Neural cell (in vitro differentiated cells): ENCODE measurements at regions not wholly inside any gene's neighbourhood (a gene's known extent, or its start where the extent isn't known, plus 50 kb on each side); places are given as distances from the start of the nearest gene placed in this dataset.

Experiments
- H2AFZ ChIP-seq: fragments of 200-600, 300-800 bp; sonication (generic), shearing (Covaris generic); 2 replicates; pipeline ENCODE4 v1.6.0; 2014; ENCODE audit warnings: low read depth, mild to moderate bottlenecking, antibody characterized with exemption, low read length, moderate library complexity
- H3F3A ChIP-seq: fragments of 200-600 bp; shearing (Covaris generic); 2 replicates; pipeline ENCODE4 v1.6.1; 2016; ENCODE audit warnings: mild to moderate bottlenecking, moderate library complexity, mixed read lengths, antibody characterized with exemption, low read length; ENCODE audit not compliant: insufficient read depth, poor library complexity, severe bottlenecking
- H3K27ac ChIP-seq: fragments of 200-600, 300-800 bp; sonication (generic), shearing (Covaris generic); 2 replicates; pipeline ENCODE4 v1.5.1; 2014; ENCODE audit warnings: mild to moderate bottlenecking, low read length, moderate library complexity
- H3K27me3 ChIP-seq: fragments of 300-800, 200-600 bp; sonication (generic), shearing (Covaris generic); 2 replicates; pipeline ENCODE4 v1.6.0; 2014; ENCODE audit warnings: mild to moderate bottlenecking, low read depth, low read length, moderate library complexity; ENCODE audit not compliant: insufficient read depth
- H3K36me3 ChIP-seq: fragments of 300-800, 200-600 bp; sonication (generic), shearing (Covaris generic); 2 replicates; pipeline ENCODE4 v1.5.1; 2014; ENCODE audit warnings: mild to moderate bottlenecking, antibody characterized with exemption, low read length, moderate library complexity; ENCODE audit not compliant: insufficient read depth
- H3K4me2 ChIP-seq: fragments of 300-800, 200-600 bp; sonication (generic), shearing (Covaris generic); 2 replicates; pipeline ENCODE4 v1.6.0; 2014; ENCODE audit warnings: mild to moderate bottlenecking, low read length
- H3K4me3 ChIP-seq: fragments of 300-800, 200-600 bp; sonication (generic), shearing (Covaris generic); 2 replicates; pipeline ENCODE4 v1.5.1; 2014; ENCODE audit warnings: mild to moderate bottlenecking, low read length, moderate library complexity
- H3K79me2 ChIP-seq: fragments of 200-600 bp; shearing (Covaris generic); replicated peaks from 2 replicates; pipeline ENCODE4 v1.6.0; 2014; ENCODE audit warnings: mild to moderate bottlenecking, low read length, moderate library complexity; ENCODE audit not compliant: insufficient read depth
- H3K9ac ChIP-seq: fragments of 300-800, 200-600 bp; sonication (generic), shearing (Covaris generic); 2 replicates; pipeline ENCODE4 v1.6.1; 2016; ENCODE audit warnings: mild to moderate bottlenecking, low read length, mixed read lengths
- H3K9me2 ChIP-seq: fragments of 200-600 bp; shearing (Covaris generic); 2 replicates; pipeline ENCODE4 v1.6.1; 2016; ENCODE audit warnings: mild to moderate bottlenecking, low read length, mixed read lengths; ENCODE audit not compliant: insufficient read depth
- H3K9me3 ChIP-seq: fragments of 200-600, 300-800 bp; sonication (generic), shearing (Covaris generic); 2 replicates; pipeline ENCODE4 v1.6.1; 2016; ENCODE audit warnings: mild to moderate bottlenecking, mixed run types, low read length, moderate library complexity, mixed read lengths
- H4K20me1 ChIP-seq: fragments of 200-600 bp; shearing (Covaris generic); 2 replicates; pipeline ENCODE4 v1.6.1; 2016; ENCODE audit warnings: mild to moderate bottlenecking, mixed run types; ENCODE audit not compliant: insufficient read depth
- CTCF ChIP-seq: fragments of 450-650 bp; IDR thresholded peaks from 2 replicates; pipeline ENCODE4 v1.5.1; 2014; ENCODE audit warnings: antibody characterized with exemption, mild to moderate bottlenecking, moderate library complexity; ENCODE audit not compliant: poor library complexity, severe bottlenecking
- EP300 ChIP-seq: fragments of 450-650 bp; conservative IDR thresholded peaks from 2 replicates; pipeline ENCODE4 v1.6.1; 2014; ENCODE audit warnings: antibody characterized with exemption, mild to moderate bottlenecking, moderate library complexity; ENCODE audit not compliant: poor library complexity, severe bottlenecking
- EZH2 ChIP-seq: fragments of 200-600, 300-800 bp; shearing (Covaris generic), sonication (generic); IDR thresholded peaks from 2 replicates; pipeline ENCODE4 v1.6.1; 2014; ENCODE audit warnings: antibody characterized with exemption, low read length, borderline replicate concordance, mild to moderate bottlenecking; ENCODE audit not compliant: insufficient read depth, poor library complexity, severe bottlenecking
- MXI1 ChIP-seq: fragments of 450-650 bp; conservative IDR thresholded peaks from 2 replicates; pipeline ENCODE4 v1.6.1; 2014; ENCODE audit warnings: antibody characterized with exemption, mild to moderate bottlenecking; ENCODE audit not compliant: poor library complexity, severe bottlenecking
- POLR2AphosphoS5 ChIP-seq: IDR thresholded peaks from 2 replicates; pipeline ENCODE4 v1.6.1; 2012
- RAD21 ChIP-seq: fragments of 450-650 bp; conservative IDR thresholded peaks from 2 replicates; pipeline ENCODE4 v1.6.1; 2014; ENCODE audit warnings: antibody characterized with exemption, mild to moderate bottlenecking, moderate library complexity
- REST ChIP-seq: IDR thresholded peaks from 2 replicates; pipeline ENCODE4 v1.6.1; 2012; ENCODE audit warnings: borderline replicate concordance
- SMC3 ChIP-seq: fragments of 450-650 bp; conservative IDR thresholded peaks from 2 replicates; pipeline ENCODE4 v1.6.1; 2014; ENCODE audit warnings: antibody characterized with exemption, mild to moderate bottlenecking, moderate library complexity; ENCODE audit not compliant: poor library complexity
- TAF1 ChIP-seq: IDR thresholded peaks from 2 replicates; pipeline ENCODE4 v1.6.1; 2012; ENCODE audit warnings: low read depth

- Histone ChIP-seq H3K27ac (no peak overlapping the region), H3K9ac (no peak overlapping the region), H2AFZ (no peak overlapping the region), H3K36me3 (no peaks in the 10 kb centered on the region), H3K9me3 (no peaks in the 10 kb centered on the region), H3K79me2 (no peaks in the 10 kb centered on the region), H3K4me3 (no peak overlapping the region), H3F3A (no peaks in the 10 kb centered on the region), H3K4me2 (no peak overlapping the region), H3K27me3 (no peaks in the 10 kb centered on the region), H3K9me2 (no peaks in the 10 kb centered on the region), H4K20me1 (no peaks in the 10 kb centered on the region)
- TF ChIP-seq SMC3, result no peak
- TF ChIP-seq MXI1, result no peak
- no peak for TF ChIP-seq CTCF
- no peak for TF ChIP-seq TAF1
- no peak for TF ChIP-seq REST
- TF ChIP-seq EP300, result no peak
- TF ChIP-seq POLR2AphosphoS5, result no peak
Observed at GRCh38 chr4:14883661-14884060, 118.6 kb upstream of the CPEB2 start.

- no peak for TF ChIP-seq EZH2
- no peak for TF ChIP-seq TAF1
- no peak for TF ChIP-seq POLR2AphosphoS5
- no peak for TF ChIP-seq SMC3
- TF ChIP-seq CTCF, result no peak
- no peak for TF ChIP-seq EP300
- TF ChIP-seq MXI1, result no peak
- no peak for TF ChIP-seq RAD21
- TF ChIP-seq REST, result no peak
- H3K9me2 ChIP-seq, result no peaks in the 10 kb centered on the region
- no peak overlapping the region for H3K4me3 ChIP-seq
- H3K27me3 ChIP-seq, result no peaks in the 10 kb centered on the region
- no peak overlapping the region for H2AFZ ChIP-seq
- H3F3A ChIP-seq, result no peaks in the 10 kb centered on the region
- no peaks in the 10 kb centered on the region for H3K36me3 ChIP-seq
- H3K27ac ChIP-seq, result no peak overlapping the region
- no peaks in the 10 kb centered on the region for H3K9me3 ChIP-seq
- H3K79me2 ChIP-seq, result no peaks in the 10 kb centered on the region
- H3K4me2 ChIP-seq, result no peak overlapping the region
- H4K20me1 ChIP-seq, result no peaks in the 10 kb centered on the region
- no peak overlapping the region for H3K9ac ChIP-seq
Observed at GRCh38 chr4:14887842-14888433, 114.3 kb upstream of the CPEB2 start.
